ENCODE measurements at regions not wholly inside any gene's neighbourhood (a gene's known extent, or its start where the extent isn't known, plus 50 kb on each side); places are given as distances from the start of the nearest gene placed in this dataset.

GRCh38 chr22:49113758-49114157, 713.9 kb downstream of the BRD1 start:
- H3K27me3 ChIP-seq (ENCODE audit: control insufficient read depth, insufficient read depth, low read length) = no peaks in the 10 kb centered on the region
- POLR2A ChIA-PET = no interaction called here
- TF ChIP-seq CTCF (IDR thresholded peaks at IDR 0.05; ENCODE audit: insufficient read depth, low read depth, low read length) = no peak
- DNase-seq (ENCODE audit: low read depth) = no peak
- CTCF ChIA-PET = interaction anchor here (0.6 kb wide), 1 partner anchor 237 kb away, joined by 3 read pairs; no protein-coding TSS in a partner anchor
- H3K36me3 ChIP-seq (ENCODE audit: control insufficient read depth, insufficient read depth, low read length) = no peaks in the 10 kb centered on the region
- no peak overlapping the region for H3K4me3 ChIP-seq (ENCODE audit: low read depth, low read length)

DNA sequence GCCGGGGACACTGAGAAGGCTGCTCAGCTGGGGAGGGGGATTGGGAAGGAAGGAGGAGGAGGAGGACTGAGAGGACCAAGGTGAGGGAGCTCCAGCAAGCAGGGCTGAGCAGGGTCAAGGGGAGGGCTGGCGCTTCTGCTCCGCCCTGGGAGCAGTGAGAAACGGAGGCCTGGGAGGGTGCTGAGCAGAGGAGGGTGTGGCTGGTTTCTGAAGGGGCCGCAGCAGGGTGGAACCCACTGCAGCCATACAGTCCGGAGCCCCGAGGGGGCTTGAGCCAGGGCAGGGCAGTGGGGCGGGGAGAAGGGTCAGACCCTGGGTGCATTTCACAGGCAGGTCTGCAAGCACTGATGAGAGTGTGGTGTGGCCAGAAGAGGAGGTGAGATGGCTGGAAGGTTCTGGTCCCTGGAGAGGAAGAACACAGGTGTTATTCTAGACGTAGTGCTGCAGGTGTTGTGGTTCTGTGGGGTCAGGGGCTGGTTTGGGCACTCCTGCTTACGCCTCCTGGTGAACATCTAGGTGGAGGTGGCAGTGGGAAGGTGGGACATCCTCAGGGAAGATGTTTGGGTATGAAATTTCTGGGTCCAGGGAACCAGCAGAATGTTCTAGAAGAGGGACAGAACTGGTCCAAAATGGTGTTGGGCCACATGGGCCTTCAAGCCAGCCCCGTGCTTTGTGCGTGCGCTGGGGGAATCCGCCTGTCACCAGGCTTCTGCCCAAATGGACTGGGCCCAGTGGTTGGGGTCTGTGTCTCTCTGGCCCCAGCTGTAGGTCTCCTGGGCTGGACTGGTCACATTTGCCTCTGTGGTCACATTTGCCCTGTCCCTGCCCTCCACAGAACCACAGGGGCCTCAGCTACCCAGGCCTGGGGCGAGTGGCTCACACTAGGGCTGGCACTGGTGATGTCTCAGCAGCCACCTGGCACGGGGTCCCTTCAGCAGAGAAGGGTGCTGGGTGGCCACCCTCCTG, 714.7 kb downstream of the BRD1 start:
- Histone ChIP-seq H3K36me3 (ENCODE audit: control insufficient read depth, insufficient read depth, low read length) (no peaks in the 10 kb centered on the region), H3K4me3 (ENCODE audit: low read depth, low read length) (no peak overlapping the region), H3K27me3 (ENCODE audit: control insufficient read depth, insufficient read depth, low read length) (no peaks in the 10 kb centered on the region)
- POLR2A ChIA-PET = no interaction called here
- TF ChIP-seq CTCF (IDR thresholded peaks at IDR 0.05; ENCODE audit: insufficient read depth, low read depth, low read length) = no peak
- CTCF ChIA-PET = interaction anchor here (0.6 kb wide), 1 partner anchor 237 kb away, joined by 3 read pairs; no protein-coding TSS in a partner anchor
- DNase-seq (ENCODE audit: low read depth) = no peak

GRCh38 chr22:49112176-49112575, 715.5 kb downstream of the BRD1 start:
- DNase-seq (ENCODE audit: low read depth) = no peak
- ChIA-PET CTCF (no interaction called here), POLR2A (no interaction called here)
- Histone ChIP-seq H3K36me3 (ENCODE audit: control insufficient read depth, insufficient read depth, low read length) (no peaks in the 10 kb centered on the region), H3K27me3 (ENCODE audit: control insufficient read depth, insufficient read depth, low read length) (no peaks in the 10 kb centered on the region), H3K4me3 (ENCODE audit: low read depth, low read length) (no peak overlapping the region)
- no peak for TF ChIP-seq CTCF (IDR thresholded peaks at IDR 0.05; ENCODE audit: insufficient read depth, low read depth, low read length)

DNA sequence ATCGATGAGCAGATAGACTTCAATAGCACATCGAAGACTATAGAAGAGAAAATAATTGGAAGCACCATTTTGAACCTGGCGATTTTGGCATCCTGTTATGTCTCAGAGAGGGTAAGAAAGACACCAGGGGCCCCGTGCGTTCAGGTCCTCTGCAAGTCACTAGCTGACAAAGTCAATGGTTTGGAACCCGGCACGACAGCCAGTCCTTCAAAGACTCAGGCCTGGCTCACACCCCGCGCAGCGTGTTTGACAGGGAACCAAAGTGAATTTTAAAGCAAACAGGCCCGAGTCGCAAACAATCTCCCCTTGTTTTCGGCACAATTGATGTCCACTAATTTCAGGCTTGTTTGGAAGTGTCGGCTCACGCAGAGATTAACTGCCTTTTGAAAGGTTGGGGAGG, 716.6 kb downstream of the BRD1 start:
- ChIA-PET POLR2A (no interaction called here), CTCF (no interaction called here)
- H3K36me3 ChIP-seq (ENCODE audit: control insufficient read depth, insufficient read depth, low read length) = no peaks in the 10 kb centered on the region
- DNase-seq (ENCODE audit: low read depth) = no peak
- TF ChIP-seq CTCF (IDR thresholded peaks at IDR 0.05; ENCODE audit: insufficient read depth, low read depth, low read length) = no peak
- no peak overlapping the region for H3K4me3 ChIP-seq (ENCODE audit: low read depth, low read length)
- H3K27me3 ChIP-seq (ENCODE audit: control insufficient read depth, insufficient read depth, low read length) = no peaks in the 10 kb centered on the region

- POLR2A ChIA-PET = no interaction called here
- no peak overlapping the region for H3K4me3 ChIP-seq (ENCODE audit: low read depth, low read length)
- CTCF ChIA-PET = no interaction called here
- no peaks in the 10 kb centered on the region for H3K27me3 ChIP-seq (ENCODE audit: control insufficient read depth, insufficient read depth, low read length)
- H3K36me3 ChIP-seq (ENCODE audit: control insufficient read depth, insufficient read depth, low read length) = no peaks in the 10 kb centered on the region
- no peak for TF ChIP-seq CTCF (IDR thresholded peaks at IDR 0.05; ENCODE audit: insufficient read depth, low read depth, low read length)
- DNase-seq (ENCODE audit: low read depth) = no peak
Measured at GRCh38 chr22:49108636-49109315, 718.9 kb downstream of the BRD1 start.

All from BJ (cell line).